Large intestine (tissue), 3 donors: ENCODE measurements at regions not wholly inside any gene's neighbourhood (a gene's known extent, or its start where the extent isn't known, plus 50 kb on each side); places are given as distances from the start of the nearest gene placed in this dataset.
"Not testable (repeated sequence)": the region's sequence is repeated elsewhere in the genome, so short reads cannot be mapped to it uniquely, and the experiment has no call there.

Experiments
- DNase-seq, 2 donors: peaks; one replicate each; pipeline versions ENCODE4 v3.0.0 to v3.0.0-alpha.2; 2013
- H3K27ac ChIP-seq: one replicate; pipeline ENCODE4 v1.5.1; 2013; ENCODE audit warnings: low read length
- H3K27me3 ChIP-seq: 2 replicates; pipeline ENCODE4 v1.6.1; 2013; ENCODE audit warnings: low read length; ENCODE audit not compliant: control insufficient read depth, insufficient read depth
- H3K36me3 ChIP-seq: 2 replicates; pipeline ENCODE4 v1.6.1; 2013; ENCODE audit warnings: low read length; ENCODE audit not compliant: control insufficient read depth, insufficient read depth
- H3K4me1 ChIP-seq: one replicate; pipeline ENCODE4 v1.6.1; 2013; ENCODE audit warnings: low read length; ENCODE audit not compliant: control insufficient read depth, insufficient read depth
- H3K4me3 ChIP-seq: one replicate; pipeline ENCODE4 v1.5.1; 2013; ENCODE audit warnings: low read length
- H3K9me3 ChIP-seq: one replicate; pipeline ENCODE4 v1.6.1; 2013; ENCODE audit warnings: mild to moderate bottlenecking, low read depth, low read length, moderate library complexity; ENCODE audit not compliant: control insufficient read depth
- WGBS: methylation state at CpG from one replicate; pipeline ENCODE4 v1.1.5; 2013; ENCODE audit warnings: low lambda C conversion rate; ENCODE audit not compliant: insufficient coverage; 5-methylcytosine and 5-hydroxymethylcytosine counted together

- DNase-seq = no peak
- Histone ChIP-seq H3K27me3 (no peaks in the 10 kb centered on the region), H3K9me3 (no peaks in the 10 kb centered on the region), H3K4me1 (no peaks in the 10 kb centered on the region), H3K36me3 (no peaks in the 10 kb centered on the region), H3K4me3 (no peak overlapping the region), H3K27ac (no peak overlapping the region)
- WGBS = 86% methylated on average over 2 of the region's 2 CpGs
Measured at GRCh38 chr6:67935976-67936477, 699.1 kb upstream of the ADGRB3 start.

- H3K4me3 ChIP-seq = no peak overlapping the region
- H3K36me3 ChIP-seq = no peaks in the 10 kb centered on the region
- no peaks in the 10 kb centered on the region for H3K27me3 ChIP-seq
- no peaks in the 10 kb centered on the region for H3K4me1 ChIP-seq
- WGBS = no CpG with 5 or more reads among the region's 1 CpG
- DNase-seq = no peak
- H3K9me3 ChIP-seq = no peaks in the 10 kb centered on the region
- H3K27ac ChIP-seq = no peak overlapping the region
Measured at GRCh38 chr6:67933278-67933677, 701.8 kb upstream of the ADGRB3 start.

DNA sequence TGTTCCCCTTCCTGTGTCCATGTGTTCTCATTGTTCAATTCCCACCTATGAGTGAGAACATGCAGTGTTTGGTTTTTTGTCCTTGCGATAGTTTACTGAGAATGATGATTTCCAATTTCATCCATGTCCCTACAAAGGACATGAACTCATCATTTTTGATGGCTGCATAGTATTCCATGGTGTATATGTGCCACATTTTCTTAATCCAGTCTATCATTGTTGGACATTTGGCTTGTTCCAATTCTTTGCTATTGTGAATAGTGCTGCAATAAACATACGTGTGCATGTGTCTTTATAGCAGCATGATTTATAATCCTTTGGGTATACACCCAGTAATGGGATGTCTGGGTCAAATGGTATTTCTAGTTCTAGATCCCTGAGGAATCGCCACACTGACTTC, 712.5 kb upstream of the ADGRB3 start:
- H3K27me3 ChIP-seq, H3K36me3 ChIP-seq, DNase-seq, H3K4me1 ChIP-seq, H3K4me3 ChIP-seq, H3K27ac ChIP-seq, H3K9me3 ChIP-seq: not testable (repeated sequence)
- WGBS = no CpG with 5 or more reads among the region's 3 CpGs

- H3K9me3 ChIP-seq, H3K27ac ChIP-seq, H3K4me3 ChIP-seq, H3K36me3 ChIP-seq, H3K27me3 ChIP-seq, DNase-seq, H3K4me1 ChIP-seq: not testable (repeated sequence)
- no CpG with 5 or more reads among the region's 1 CpG for WGBS
Measured at GRCh38 chr6:67920040-67920439, 715.0 kb upstream of the ADGRB3 start.

DNA sequence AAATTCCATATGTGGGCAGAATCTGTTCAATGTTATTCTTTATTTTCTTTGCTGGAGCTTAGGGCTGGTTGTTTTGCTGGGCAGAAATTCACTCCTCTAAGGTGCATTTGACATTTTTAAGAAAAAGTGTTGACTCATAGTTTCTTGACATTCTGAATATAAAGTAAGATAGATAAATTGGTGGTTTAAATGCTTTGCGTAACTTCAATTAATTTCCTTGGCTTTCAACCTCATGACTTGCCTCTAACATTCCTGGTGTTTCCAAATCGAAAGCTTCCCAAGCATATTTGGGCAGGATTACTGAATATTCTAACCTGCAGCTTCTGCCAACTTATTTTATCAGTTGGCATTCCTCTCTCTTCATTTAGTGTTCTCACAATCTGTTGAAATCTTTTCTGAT, 718.7 kb upstream of the ADGRB3 start:
- WGBS = 83% methylated on average over 2 of the region's 2 CpGs
- H3K27me3 ChIP-seq = no peaks in the 10 kb centered on the region
- no peaks in the 10 kb centered on the region for H3K4me1 ChIP-seq
- no peak for DNase-seq
- peaks cover 4% of the 10 kb centered on the region for H3K9me3 ChIP-seq
- no peaks in the 10 kb centered on the region for H3K36me3 ChIP-seq
- H3K27ac ChIP-seq = no peak overlapping the region
- H3K4me3 ChIP-seq = no peak overlapping the region

DNA sequence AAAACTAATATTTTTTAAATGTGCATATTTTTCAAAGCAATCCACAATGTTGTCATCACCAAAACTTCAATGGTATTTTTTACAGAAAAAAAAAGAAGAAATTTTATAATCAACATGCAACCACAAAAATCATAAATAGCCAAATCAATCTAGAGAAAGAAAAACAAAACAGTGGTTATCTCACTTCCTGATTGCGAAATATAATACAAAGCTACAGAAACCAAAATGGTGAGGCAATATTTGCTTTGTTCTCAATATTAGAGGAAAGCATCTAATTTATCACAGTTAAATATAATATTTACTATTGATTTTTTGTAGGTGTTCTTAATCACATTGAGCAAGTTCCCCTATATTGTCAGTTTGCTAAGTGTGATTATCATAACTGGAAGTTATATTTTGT, 720.7 kb upstream of the ADGRB3 start:
- Histone ChIP-seq H3K27me3 (no peaks in the 10 kb centered on the region), H3K36me3 (no peaks in the 10 kb centered on the region), H3K9me3 (peaks cover 4% of the 10 kb centered on the region), H3K27ac (no peak overlapping the region), H3K4me1 (no peaks in the 10 kb centered on the region), H3K4me3 (no peak overlapping the region)
- no CpG with 5 or more reads among the region's 1 CpG for WGBS
- no peak for DNase-seq

GRCh38 chr6:67909354-67909753, 725.7 kb upstream of the ADGRB3 start:
- H3K9me3 ChIP-seq = peaks cover 11% of the 10 kb centered on the region
- H3K4me1 ChIP-seq = no peaks in the 10 kb centered on the region
- no peak overlapping the region for H3K27ac ChIP-seq
- H3K36me3 ChIP-seq = no peaks in the 10 kb centered on the region
- H3K4me3 ChIP-seq = no peak overlapping the region
- no peaks in the 10 kb centered on the region for H3K27me3 ChIP-seq
- WGBS = 83% methylated on average over 1 of the region's 2 CpGs
- DNase-seq = no peak

- H3K27me3 ChIP-seq = no peaks in the 10 kb centered on the region
- no peaks in the 10 kb centered on the region for H3K36me3 ChIP-seq
- 90% methylated on average over 1 of the region's 2 CpGs for WGBS
- peaks cover 14% of the 10 kb centered on the region for H3K9me3 ChIP-seq
- no peaks in the 10 kb centered on the region for H3K4me1 ChIP-seq
- no peak for DNase-seq
- no peak overlapping the region for H3K4me3 ChIP-seq
- H3K27ac ChIP-seq = no peak overlapping the region
Measured at GRCh38 chr6:67908379-67908778, 726.7 kb upstream of the ADGRB3 start.

DNA sequence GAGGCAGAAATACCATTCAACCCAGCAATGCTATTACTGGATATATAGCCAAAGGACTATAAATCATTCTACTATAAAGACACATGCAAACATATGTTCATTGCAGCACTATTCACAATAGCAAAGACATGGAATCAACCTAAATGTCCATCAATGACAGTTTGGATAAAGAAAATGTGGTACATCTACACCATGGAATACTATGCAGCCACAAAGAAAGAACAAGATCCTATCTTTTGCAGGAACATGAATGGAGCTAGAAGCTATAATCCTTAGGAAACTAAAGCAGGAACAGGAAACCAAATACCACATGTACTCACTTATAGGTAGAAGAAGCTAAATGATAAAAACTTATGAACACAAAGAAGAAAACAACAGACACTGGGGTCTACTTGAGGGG, 730.3 kb upstream of the ADGRB3 start:
- DNase-seq, H3K4me1 ChIP-seq: not testable (repeated sequence)

GRCh38 chr6:67898875-67899274, 736.2 kb upstream of the ADGRB3 start:
- peaks cover 8% of the 10 kb centered on the region for H3K9me3 ChIP-seq
- no peaks in the 10 kb centered on the region for H3K27me3 ChIP-seq
- no peak for DNase-seq
- no peaks in the 10 kb centered on the region for H3K4me1 ChIP-seq
- H3K36me3 ChIP-seq = no peaks in the 10 kb centered on the region
- H3K27ac ChIP-seq = no peak overlapping the region
- WGBS = no CpG with 5 or more reads among the region's 1 CpG
- H3K4me3 ChIP-seq = no peak overlapping the region

More for the DNA sequence above, 730.3 kb upstream of the ADGRB3 start:
- not testable (repeated sequence) for H3K27ac ChIP-seq, H3K36me3 ChIP-seq, H3K27me3 ChIP-seq, H3K4me3 ChIP-seq
- H3K9me3 ChIP-seq = peaks cover 13% of the 10 kb centered on the region

DNA sequence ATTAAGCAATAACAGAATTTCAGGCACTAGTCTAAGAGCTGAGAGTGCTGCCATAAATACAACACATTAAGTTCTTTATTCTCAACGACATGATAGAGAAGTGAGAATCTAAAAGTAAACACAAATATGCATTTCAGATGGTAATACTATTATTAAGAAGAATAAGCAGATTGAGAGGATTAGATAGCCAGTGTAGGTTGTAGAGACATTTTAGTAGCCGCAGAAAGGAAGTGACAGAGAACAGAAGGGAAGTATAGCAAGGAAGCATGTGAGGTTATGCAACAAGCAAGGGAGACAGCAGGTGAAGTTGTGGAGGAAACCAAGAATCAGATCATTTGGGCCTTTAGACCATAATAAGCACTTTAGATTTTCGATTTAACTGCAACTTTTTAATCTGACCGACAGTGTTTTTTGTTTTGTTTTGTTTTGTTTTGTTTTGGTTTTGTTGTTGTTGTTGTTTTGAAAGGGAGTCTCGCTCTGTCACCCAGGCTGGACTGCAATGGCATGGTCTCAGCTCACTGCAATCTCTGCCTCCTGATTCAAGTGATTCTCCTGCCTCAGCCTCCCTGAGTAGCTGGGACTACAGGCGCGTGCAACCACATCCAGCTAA, 737.0 kb upstream of the ADGRB3 start:
- no peaks in the 10 kb centered on the region for H3K4me1 ChIP-seq
- H3K9me3 ChIP-seq = peaks cover 8% of the 10 kb centered on the region
- 72% methylated on average over 3 of the region's 7 CpGs for WGBS
- no peaks in the 10 kb centered on the region for H3K36me3 ChIP-seq
- no peak for DNase-seq
- H3K27me3 ChIP-seq = no peaks in the 10 kb centered on the region
- H3K27ac ChIP-seq = no peak overlapping the region
- no peak overlapping the region for H3K4me3 ChIP-seq
